HG02759 (cell line): ENCODE measurements at regions not wholly inside any gene's neighbourhood (a gene's known extent, or its start where the extent isn't known, plus 50 kb on each side); places are given as distances from the start of the nearest gene placed in this dataset.

Experiments used
- ATAC-seq: cut with Tn5 transposase; IDR thresholded peaks from one replicate; pipeline ENCODE4 v1.9.1; 2021; ENCODE audit warnings: mild to moderate bottlenecking, moderate library complexity; ENCODE audit not compliant: unreplicated experiment

DNA sequence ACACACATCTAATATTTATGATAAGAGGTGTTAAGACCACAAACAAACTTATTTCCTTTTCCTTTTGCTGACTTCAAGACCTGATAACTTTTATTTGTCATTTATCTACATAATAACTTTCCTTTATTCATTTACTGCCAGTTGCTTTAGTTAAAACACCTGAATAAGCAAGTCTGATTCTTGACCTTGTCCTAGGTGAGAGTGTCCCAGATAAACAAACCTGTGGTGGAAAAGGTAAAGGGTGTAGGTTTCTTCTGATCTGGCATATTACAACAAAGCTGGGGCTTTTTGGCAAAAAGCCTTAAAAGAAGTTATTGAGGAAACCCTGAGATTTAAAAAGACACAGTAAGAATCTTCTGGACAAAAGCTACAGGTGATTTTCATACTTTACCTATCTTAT lies 191.5 kb downstream of the ZBBX start:
- no peak for ATAC-seq

DNA sequence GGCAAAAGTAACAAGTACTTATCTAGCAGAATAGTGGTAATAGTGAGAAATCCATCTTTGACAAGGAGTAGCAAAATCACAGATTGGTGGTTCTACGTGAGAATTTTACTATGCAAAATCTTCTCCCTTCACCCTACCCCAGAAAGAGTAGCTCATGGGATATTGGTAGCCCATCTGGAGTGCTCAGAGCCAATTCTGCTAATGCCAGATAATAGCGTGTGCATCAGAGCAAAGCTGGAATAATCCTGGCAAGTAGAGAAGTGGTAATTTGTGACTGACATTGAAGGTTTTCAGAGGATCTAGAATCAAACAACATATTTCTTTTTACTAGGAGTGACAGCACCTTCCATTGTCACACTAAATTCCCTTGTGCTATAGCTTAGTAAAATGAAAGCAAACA lies 192.9 kb downstream of the ZBBX start:
- no peak for ATAC-seq

DNA sequence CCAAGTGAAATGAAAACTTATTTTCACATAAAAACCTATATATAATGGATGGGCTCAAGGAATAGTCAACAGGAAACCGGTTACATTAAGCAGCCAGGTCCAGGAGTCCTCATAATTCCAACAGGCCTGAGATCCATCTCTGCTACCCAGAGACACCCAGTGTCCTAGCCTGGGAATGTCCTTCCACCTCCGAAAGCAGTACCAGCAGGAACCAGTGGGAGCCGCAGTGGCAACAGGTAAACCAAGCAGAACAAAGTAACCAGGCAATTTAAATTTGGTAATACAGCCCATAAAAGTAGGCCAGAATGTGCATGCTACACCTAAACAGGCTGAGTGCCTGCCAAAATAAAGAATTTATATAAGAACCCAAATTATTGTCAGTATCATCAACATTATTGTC lies 195.6 kb downstream of the ZBBX start:
- no peak for ATAC-seq

DNA sequence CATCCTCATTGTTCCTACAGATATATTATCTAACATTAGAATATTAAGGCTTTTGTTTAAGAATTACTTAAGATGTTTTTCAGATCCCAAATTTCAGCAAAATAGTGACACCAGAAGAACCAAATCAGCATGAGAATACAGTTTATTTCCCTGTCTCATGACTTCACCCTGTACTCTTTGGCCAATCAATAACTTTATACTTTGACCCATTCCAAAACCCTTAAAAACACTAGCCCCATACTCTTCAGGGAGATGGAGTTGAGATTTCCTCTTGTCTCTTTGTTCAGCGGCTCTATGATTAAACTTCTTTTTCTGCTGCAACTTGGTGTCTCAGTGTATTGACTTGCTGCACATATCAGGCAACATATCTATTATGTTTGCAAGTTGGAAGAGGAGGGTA lies 207.7 kb downstream of the ZBBX start:
- ATAC-seq, result no peak

DNA sequence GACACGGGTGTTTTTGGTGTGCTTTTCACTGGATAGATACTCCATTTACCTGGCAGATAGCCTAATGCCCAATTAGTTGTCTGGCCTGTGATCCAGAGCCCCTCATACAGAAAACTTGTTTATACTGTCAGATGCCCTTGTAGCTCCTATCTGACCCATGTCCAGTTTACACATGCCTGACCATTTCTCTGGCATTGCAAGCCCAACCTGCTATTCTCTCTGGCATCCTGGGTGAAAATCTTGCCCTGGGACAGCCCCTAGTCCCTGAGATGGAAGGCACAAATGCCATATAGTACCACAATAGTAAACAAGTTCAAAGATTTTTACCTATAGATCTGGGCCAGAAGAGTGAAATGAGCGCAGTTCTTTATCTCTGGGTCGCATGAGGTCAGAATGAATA lies 212.6 kb downstream of the ZBBX start:
- ATAC-seq, result no peak

DNA sequence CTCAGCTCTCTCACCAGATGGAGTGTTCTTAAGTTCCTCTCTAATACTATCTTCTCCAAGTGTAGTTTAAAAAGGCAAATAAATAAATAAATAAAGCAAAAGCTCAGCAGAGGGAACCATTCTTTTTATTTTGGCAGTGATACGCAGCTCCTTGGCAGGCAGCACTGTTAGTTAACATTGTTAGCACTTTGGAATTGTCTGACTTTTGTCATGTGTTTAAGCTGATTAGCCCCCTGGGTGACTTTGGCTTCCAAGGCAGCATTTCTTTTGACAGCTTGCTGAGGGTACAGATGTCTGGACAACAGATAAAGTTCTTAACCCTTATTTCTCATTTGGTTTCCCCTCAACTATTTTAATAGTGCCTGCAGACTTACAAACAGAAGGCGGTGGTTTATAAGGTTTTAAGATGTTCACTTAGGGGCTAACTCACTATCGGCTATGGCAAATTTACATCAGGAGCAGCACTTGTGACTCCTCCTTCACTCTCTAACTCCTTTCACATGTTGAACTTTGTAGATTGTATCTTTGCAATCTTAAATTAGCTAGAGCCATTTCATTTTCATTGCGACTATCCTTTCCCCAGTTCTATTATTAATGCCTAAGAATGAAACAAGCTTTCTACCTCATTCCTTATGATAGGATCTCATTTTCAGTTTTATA lies 213.4 kb downstream of the ZBBX start:
- no peak for ATAC-seq

DNA sequence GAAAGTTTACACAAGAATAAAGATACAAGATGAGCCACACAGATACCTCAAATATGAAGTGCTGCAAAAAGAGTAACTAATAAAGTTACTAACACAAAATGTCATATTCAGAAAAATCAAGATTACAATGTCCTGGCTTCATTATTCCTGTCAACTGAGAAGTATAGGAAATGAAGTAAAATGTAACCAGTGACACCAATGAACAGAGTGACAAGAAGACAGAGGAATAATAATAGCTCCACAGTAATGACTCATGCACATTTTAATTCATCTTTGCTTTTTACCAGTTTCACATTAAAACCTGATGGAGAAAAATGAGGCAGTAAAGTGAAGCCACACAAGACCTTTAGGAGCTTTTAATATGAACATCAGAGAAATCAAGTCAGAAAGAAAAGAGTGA lies 214.1 kb downstream of the ZBBX start:
- no peak for ATAC-seq

DNA sequence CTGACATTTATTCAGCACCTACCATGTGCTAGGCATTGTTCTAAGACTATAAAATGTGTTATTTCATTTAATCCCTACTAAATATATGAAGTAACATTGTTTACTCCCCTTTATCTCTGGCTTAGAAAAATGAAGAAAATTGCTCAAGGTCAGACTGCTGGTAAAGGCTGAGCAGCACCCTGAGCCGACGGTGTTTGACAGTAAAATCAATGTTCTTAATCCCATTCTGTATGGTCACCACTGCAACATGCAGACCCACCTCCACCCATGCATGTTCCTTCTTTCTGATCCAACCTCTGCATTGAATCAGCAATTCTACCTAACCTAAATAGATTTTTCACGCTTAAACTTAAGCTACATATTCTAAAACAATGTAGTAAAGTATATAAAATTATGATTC lies 216.5 kb downstream of the ZBBX start:
- no peak for ATAC-seq

DNA sequence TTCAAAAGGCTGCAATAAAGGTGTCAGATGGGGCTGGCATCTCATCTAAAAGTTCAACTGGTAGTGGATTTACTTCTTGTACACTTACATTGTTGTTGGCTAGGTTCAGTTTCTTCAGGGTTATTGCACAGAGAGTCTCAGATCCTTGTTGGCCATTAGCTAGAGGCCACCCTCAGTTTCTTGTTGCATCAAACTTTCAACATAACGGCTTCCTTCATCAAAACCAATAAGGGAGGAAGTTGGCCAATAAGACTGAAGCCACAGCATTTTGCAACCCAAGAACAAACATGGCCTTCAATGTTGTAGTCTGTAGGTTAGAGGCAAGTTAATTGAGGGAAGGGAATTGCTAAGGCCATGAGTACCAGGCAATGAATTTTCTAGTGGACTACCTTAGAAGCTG lies 218.0 kb downstream of the ZBBX start:
- ATAC-seq, result no peak

DNA sequence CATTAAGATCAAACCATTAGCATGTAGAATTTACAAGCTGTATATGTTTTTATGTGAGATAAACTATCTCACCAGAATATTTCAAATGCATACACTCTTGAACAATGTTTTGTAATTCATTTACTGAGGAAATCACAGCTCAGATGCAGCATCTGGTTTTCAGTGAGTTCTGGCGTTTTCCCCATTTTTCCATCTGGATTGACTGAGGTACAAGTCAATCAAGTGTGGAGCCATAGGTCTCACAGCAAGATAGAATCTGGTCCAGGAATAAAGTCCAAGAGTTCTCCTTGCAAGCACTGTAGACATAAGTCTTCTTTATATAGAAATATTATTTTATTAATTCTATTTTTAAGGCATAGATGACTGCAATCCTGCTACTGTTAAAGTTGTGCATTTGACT lies 219.3 kb downstream of the ZBBX start:
- ATAC-seq, result no peak

DNA sequence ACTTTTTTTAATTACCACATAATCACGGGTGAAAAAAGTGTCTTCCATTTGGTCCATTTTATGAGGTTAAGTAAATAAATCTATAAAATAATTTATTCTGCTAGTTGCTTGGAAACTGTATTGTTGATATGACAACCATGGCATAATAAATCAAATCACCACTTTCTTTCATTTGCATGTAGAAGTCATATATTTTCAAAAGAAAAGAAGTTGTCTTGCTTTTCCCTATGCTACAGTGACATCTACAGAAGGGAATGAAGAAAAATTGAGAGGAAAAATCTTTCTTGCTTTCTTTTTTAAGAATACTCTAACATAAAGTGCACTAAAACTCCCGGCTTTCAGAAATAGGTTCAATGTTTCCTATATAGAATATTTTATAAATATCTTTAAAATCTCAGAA lies 228.5 kb downstream of the ZBBX start:
- no peak for ATAC-seq

DNA sequence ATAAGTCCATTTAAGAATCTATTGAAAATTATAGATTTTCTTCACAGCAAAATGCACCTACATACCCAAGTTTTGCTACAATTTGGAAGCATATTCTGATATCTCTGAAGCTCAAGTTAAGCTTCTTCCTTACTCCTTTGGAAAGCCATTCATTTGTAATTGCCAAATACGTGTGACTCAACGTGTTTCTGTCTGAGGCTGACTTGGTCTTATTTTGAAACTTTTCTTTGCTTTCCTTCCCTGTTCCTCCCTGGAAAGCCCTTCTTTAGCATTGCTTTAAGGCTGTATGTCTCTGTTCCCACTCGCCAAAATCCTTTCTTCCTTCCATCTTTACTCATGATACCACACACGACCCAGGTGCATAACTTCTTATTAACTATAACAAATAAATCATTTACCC lies 232.0 kb downstream of the ZBBX start:
- ATAC-seq, result no peak

DNA sequence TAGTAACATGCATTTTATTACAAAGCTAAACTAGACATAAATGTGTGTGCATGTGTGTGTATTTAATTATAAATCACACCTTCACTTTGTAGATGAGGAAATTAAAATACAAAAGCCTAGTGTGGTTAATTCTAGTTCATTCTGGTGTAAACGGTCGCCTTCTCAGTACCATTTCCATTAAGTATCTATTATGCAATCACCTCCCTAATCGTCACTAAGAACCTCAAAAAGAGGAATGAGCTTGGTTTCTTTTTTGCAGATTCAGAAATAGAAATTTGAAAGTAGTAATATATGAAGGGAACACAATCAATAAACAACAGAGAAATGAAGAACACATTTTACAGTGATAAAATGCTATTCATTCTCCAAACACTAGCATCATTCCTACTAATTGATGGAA lies 233.2 kb downstream of the ZBBX start:
- no peak for ATAC-seq

DNA sequence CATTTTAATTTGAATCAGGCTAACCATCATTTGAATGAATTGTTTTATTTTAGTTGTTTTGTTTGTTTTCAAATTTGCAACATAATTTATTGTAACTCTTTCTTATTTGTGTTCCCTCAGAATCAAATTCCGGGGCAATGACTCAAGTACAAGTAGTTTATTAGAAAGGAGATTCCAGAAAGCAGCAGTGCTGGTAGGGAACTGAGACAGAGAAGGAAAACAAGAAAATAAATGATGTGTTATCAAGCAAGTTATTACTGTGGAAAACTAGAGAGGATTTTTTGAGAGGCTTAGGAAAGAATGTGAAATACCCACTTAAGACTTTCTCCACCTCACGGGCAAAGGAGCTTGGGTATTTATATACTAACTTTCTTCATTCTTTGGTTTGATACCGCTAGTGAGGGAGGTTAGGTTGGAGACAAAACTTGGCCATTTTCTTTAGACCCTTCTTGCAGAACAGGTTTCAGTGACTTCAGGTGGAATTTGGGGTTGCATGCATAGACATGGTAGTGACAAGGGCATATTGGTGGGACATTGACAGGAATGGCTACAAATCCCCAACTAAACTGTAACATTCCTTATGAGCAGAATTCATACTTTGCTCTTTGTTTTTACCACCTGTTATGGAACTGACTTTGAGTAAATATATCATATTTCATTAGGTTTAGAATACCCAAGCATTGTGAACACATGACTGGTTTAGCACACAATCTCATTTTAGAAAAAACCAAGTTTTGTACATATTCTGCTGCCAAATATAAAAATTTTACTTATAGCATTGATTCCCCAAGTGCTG lies 254.3 kb downstream of the ZBBX start:
- no peak for ATAC-seq

DNA sequence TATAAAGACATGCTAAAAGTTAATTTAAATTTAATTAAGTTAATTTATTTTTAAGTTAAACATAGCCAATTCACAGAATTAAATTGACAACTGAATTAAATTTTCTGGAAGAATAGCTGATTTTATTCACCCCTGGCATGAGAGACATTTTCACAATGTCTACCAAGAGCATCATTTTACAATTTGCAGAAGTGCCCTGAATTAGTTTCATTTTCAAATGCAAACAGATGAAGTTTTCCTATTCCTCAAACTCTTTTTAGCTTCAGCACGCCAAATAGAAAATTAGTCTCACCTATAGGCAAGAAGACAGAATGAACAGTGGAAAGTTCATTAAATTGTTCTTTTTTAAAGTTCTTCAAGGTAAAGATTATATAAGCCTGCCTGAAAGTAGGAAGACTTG lies 259.3 kb downstream of the ZBBX start:
- ATAC-seq, result no peak

DNA sequence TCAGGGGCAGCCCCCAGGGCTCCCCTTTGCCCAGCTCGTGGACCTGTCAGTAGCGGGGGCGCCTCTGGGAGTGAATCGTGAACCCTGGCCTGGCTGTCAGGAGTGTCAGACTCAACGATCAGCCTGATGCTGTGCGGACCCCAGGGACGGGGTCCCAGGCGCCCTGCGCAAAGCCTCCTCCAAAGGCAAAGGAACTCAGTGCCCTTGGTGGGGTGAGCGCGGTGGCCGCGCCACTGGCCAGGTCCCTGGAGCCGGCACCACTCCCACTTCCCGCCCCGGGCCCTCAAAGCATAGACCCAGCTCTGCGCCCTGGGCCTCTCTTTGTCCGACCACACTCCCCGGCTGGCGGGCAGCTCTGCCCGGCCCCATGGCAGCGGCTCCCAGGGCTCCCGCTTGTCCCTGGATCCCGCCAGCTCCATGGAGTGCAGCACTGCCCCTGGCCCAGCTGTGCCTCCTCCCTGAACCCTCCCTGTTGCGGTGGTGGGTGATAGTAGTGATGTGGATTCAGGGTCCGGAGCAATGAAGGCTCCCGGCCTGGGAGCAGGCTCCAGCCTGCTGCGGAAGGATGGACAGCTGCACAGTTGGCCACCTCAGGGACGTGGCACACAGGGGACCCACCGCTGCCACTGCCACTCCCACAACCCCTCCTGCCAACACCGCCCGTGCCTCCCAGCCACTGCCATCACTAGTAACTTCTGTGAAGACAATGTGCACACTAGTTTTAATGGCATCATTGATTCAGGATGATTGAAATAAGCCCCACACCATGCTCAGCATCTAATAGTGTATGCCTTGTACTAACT lies 263.8 kb downstream of the ZBBX start:
- ATAC-seq, result no peak

DNA sequence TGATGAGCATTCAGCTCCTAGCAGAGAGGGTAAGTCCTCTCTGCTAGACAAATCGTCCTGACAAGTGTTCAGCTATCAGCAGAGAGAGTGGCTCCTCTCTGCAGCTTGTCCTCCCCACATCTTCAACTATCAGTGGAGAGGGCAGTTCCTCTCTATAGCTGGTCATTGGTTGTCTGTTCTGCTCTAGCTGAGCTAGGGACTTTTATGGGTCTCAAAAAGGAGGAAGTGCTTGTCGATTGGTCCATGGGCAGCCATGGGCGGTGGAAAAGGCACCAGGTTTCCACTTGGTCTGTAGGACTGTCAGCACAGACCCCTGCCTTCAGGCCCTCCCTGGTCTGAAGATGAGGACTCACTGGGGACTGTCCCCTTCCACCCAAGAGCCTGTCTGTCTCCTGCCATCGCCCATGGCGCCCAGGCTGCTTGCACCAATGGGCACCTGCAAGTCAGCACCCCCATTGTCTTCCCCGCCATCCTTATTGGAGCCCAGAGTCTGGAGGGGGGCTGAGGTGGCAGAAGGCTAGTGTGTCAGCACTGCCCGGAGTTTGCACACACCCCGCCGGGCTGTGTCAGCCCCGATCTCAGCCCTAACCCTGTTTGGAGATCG lies 264.7 kb downstream of the ZBBX start:
- no peak for ATAC-seq

DNA sequence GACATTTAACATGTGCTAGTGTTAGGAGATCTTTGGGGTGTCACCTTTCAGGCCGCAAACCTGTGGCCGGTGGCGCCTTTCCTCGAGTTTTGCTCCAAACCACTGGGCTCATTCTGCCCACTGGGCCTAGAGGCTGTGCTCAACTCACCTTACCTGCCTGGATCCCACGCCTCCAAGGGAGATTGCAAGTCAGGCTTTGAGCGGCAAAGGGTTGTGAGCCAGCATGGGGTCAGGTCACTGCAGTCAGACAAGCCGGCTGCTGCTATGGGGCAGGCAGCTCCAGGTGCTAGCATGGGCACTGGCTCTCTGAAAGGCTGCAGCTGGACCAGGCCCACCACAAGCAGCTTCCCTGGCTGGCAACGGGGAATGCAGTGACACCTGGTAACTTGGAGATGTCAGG lies 265.5 kb downstream of the ZBBX start:
- ATAC-seq, result no peak

DNA sequence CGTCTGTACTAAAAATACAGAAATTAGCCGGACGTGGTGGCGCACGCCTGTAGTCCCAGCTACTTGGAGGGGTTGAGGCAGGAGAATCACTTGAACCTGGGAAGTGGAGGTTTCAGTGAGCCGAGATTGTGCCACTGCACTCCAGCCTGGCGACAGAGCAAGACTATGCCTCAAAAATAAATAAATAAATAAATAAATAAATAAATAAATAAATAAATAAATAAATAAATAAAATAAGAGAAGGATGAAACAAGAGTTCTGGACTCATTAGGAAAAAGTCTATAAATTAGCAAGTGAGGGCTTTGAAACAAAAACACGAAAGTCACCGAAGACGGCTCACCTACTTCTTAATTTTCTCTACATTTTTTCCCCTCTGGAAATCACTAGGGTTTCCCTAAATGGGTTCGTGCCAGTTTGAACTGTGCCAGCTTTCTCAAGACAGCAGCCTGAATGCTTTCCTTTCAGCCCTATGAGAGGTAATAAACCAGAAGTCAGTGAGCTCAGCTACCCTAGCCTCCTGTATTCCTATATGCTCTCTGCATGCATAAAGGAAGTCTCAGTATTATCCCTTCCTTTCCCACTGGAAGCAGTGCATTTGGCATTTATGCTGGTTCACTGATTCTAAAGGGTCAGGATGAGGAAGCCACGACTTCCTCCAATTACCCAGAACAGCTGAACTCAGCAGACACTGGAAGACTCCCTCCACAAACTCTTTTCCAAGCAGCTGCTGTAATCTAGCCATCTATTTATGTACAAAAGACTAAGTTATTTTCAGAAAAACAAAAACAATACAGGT lies 266.9 kb downstream of the ZBBX start:
- no peak for ATAC-seq

DNA sequence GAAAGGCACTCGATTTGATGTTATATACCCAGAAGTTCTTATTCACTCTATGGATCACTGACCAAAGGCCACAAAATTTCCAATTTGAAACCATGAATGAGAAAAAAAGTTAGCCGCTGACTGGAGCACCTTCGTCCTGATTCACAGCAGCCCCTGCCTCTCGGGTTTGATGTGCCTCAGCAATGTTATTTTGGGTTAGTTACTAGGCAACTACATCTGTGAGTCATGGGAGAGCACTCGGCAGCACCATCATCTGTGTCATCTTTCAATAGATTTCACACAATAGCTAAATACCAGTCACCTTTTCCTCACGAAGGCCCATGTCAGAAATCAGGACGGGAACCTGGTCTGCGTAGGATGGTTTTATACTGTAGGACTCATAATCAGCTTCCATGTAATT lies 269.2 kb downstream of the ZBBX start:
- ATAC-seq, result no peak

DNA sequence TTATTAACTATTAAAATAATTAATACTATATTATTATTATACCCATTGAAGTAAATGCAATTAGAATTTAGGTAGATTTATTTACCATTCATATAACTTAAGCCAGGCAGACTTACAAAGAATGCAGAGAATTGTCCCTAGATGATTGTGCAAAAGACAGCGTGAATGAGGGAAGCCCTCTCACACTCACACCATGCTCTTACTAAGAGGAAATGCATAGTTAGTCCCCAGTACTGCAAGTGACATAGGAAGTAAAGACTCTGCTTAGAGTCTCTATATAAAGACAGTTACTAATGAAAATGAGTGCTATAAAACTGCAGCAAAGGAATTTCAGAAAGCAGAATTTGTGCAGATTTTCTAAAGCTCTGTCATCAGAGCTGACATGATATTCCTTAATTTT lies 270.4 kb downstream of the ZBBX start:
- no peak for ATAC-seq
